Activated CD8-positive, alpha-beta T cell treated with anti-CD3 and anti-CD28 coated beads for 36 hours (primary cell): ENCODE measurements at regions not wholly inside any gene's neighbourhood (a gene's known extent, or its start where the extent isn't known, plus 50 kb on each side); places are given as distances from the start of the nearest gene placed in this dataset.
"Not testable (repeated sequence)": the region's sequence is repeated elsewhere in the genome, so short reads cannot be mapped to it uniquely, and the experiment has no call there.

Source experiments
- ATAC-seq: fragments of 200-7000 bp; cut with Tn5 transposase; one replicate; pipeline ENCODE4 v1.10.0; 2021; ENCODE audit warnings: mild to moderate bottlenecking, moderate library complexity
- CTCF ChIA-PET: fragments of 350-600 bp; sonication (Branson Sonifier 250); formaldehyde crosslinking; loops from one replicate; lab custom pipeline; 2021; ENCODE audit warnings: antibody characterized with exemption; lab: Charles Lee
- POLR2A ChIA-PET: fragments of 350-600 bp; sonication (Branson Sonifier 250); formaldehyde crosslinking; loops from one replicate; lab custom pipeline; 2021; ENCODE audit warnings: antibody characterized with exemption; lab: Charles Lee
- DNase-seq: peaks from one replicate; pipeline ENCODE4 v3.0.0-alpha.2; 2020
- H3K27ac Mint-ChIP-seq: one replicate; pipeline ENCODE4 v1.8.0; 2021; ENCODE audit warnings: mild to moderate bottlenecking, mixed read lengths
- H3K27me3 Mint-ChIP-seq: one replicate; pipeline ENCODE4 v1.8.0; 2021; ENCODE audit warnings: mixed read lengths
- H3K36me3 Mint-ChIP-seq: one replicate; pipeline ENCODE4 v1.8.0; 2021; ENCODE audit warnings: low read depth, mixed read lengths
- H3K4me1 Mint-ChIP-seq: one replicate; pipeline ENCODE4 v1.8.0; 2021; ENCODE audit warnings: low read depth, mixed read lengths
- H3K4me3 Mint-ChIP-seq: one replicate; pipeline ENCODE4 v1.8.0; 2021; ENCODE audit warnings: mild to moderate bottlenecking, moderate library complexity, mixed read lengths
- H3K9me3 Mint-ChIP-seq: one replicate; pipeline ENCODE4 v1.8.0; 2021; ENCODE audit warnings: mixed read lengths
- CTCF ChIP-seq: fragments of 200-600 bp; IDR thresholded peaks from one replicate; pipeline ENCODE4 v1.8.0; 2022; ENCODE audit warnings: antibody characterized with exemption, mild to moderate bottlenecking
- intact Hi-C: fragments of 100-400 bp; cut with micrococcal nuclease; formaldehyde crosslinking; loops from one replicate; pipeline ENCODE4 v1.10.0; 2022

GRCh38 chr7:69537691-69538090, 60.6 kb upstream of the AUTS2 start:
- Mint-ChIP-seq H3K36me3 (no peaks in the 10 kb centered on the region), H3K4me3 (no peak overlapping the region), H3K4me1 (no peaks in the 10 kb centered on the region), H3K9me3 (peaks cover 4% of the 10 kb centered on the region), H3K27me3 (peaks cover under 1% of the 10 kb centered on the region), H3K27ac (no peak overlapping the region)
- intact Hi-C loops = no loop called here
- ATAC-seq (no peak), DNase-seq (no peak)
- POLR2A ChIA-PET = no interaction called here
- CTCF ChIA-PET = no interaction called here
- TF ChIP-seq CTCF = no peak

DNA sequence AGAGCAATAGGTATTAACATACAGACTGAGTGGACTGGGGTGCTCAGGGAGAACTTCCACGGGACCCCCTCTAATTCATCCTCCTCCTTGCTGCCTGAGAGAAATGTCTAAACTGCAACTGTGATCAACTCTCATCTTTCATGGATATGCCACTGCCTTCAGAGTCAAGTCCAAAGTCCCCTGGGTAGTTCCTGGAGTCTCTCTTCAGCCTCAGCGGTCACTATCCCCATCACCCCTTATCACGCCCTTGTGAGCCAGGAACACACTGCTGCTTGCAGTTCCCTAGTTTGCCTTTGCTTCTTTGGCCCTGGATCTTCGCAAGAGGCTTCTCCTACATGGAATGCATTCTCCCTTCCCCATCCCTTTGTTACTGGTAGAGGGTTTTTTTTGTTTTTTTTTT, 58.7 kb upstream of the AUTS2 start:
- H3K36me3 Mint-ChIP-seq = no peaks in the 10 kb centered on the region
- DNase-seq (no peak), ATAC-seq (no peak)
- H3K9me3 Mint-ChIP-seq = peaks cover 4% of the 10 kb centered on the region
- ChIA-PET CTCF (no interaction called here), POLR2A (interaction anchor here (0.6 kb wide), 1 partner anchor 66 kb away, joined by 3 read pairs; no protein-coding TSS in a partner anchor)
- no peak overlapping the region for H3K4me3 Mint-ChIP-seq
- no peaks in the 10 kb centered on the region for H3K4me1 Mint-ChIP-seq
- intact Hi-C loops = no loop called here
- H3K27ac Mint-ChIP-seq = no peak overlapping the region
- H3K27me3 Mint-ChIP-seq = peaks cover 1% of the 10 kb centered on the region
- no peak for TF ChIP-seq CTCF

- ATAC-seq (no peak), DNase-seq (no peak)
- CTCF ChIA-PET = no interaction called here
- intact Hi-C loops = no loop called here
- POLR2A ChIA-PET = interaction anchor here (1.2 kb wide), 1 partner anchor 65 kb away, joined by 3 read pairs; no protein-coding TSS in a partner anchor
- TF ChIP-seq CTCF = no peak
- Mint-ChIP-seq H3K27me3 (peaks cover 1% of the 10 kb centered on the region), H3K36me3 (no peaks in the 10 kb centered on the region), H3K4me1 (no peaks in the 10 kb centered on the region), H3K4me3 (no peak overlapping the region), H3K9me3 (peaks cover 4% of the 10 kb centered on the region), H3K27ac (no peak overlapping the region)
Observed at GRCh38 chr7:69540287-69540686, 58.0 kb upstream of the AUTS2 start.

DNA sequence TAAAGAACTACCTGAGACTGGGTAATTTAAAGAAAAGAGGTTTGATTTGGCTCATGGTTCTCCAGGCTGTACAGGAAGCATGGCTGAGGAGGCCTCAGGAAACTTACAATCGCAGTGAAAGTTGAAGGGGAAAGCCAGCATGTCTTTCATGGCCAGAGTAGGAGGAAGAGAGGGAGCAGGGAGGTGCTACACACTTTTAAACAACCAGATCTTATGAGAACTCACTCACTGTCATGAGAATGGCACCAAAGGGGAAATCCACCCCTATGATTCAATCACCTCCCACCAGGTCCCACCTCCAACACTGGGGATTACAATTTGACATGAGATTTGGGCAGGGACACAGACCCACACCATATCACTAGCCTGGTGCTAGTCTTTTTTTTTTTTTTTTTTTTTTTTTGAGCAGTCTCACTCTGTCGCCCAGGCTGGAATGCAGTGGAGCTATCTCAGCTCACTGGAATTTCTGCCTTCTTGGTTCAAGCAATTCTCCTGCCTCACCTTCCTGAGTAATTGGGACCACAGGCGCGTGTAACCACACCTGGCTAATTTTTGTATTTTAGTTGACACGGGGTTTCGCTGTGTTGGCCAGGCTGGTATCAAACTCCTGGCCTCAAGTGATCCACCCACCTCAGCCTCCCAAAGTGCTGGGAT, 56.4 kb upstream of the AUTS2 start:
- H3K4me1 Mint-ChIP-seq, DNase-seq, intact Hi-C loops, H3K9me3 Mint-ChIP-seq, H3K27ac Mint-ChIP-seq, CTCF ChIA-PET, H3K27me3 Mint-ChIP-seq, POLR2A ChIA-PET, H3K4me3 Mint-ChIP-seq, H3K36me3 Mint-ChIP-seq, ATAC-seq: not testable (repeated sequence)

DNA sequence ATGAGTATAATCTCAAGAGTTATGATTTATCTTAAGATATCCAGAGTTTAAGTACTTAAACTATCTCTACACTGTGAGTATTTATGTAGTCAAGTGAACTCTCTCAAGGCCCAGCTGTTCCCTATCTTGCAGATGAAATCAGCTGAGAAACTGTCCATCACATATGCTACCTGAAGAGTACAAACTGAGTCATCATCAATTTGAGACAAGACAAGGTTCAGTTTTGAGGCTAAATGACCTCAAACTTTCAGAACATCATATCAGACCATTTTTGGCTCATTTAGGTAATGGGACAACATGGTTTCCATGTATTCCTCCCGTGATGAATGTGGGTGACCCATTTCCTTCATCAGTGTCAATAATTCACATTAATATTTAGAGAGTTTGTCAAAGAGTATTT, 53.1 kb upstream of the AUTS2 start:
- Mint-ChIP-seq H3K27ac (no peak overlapping the region), H3K36me3 (no peaks in the 10 kb centered on the region), H3K9me3 (peaks cover 4% of the 10 kb centered on the region), H3K4me3 (no peak overlapping the region), H3K27me3 (peaks cover 1% of the 10 kb centered on the region), H3K4me1 (no peaks in the 10 kb centered on the region)
- ChIA-PET CTCF (no interaction called here), POLR2A (no interaction called here)
- DNase-seq = no peak
- no peak for ATAC-seq
- intact Hi-C loops = no loop called here
- no peak for TF ChIP-seq CTCF
